ENCODE measurements at regions not wholly inside any gene's neighbourhood (a gene's known extent, or its start where the extent isn't known, plus 50 kb on each side); places are given as distances from the start of the nearest gene placed in this dataset.
"Not testable (repeated sequence)": the region's sequence is repeated elsewhere in the genome, so short reads cannot be mapped to it uniquely, and the experiment has no call there.

DNA sequence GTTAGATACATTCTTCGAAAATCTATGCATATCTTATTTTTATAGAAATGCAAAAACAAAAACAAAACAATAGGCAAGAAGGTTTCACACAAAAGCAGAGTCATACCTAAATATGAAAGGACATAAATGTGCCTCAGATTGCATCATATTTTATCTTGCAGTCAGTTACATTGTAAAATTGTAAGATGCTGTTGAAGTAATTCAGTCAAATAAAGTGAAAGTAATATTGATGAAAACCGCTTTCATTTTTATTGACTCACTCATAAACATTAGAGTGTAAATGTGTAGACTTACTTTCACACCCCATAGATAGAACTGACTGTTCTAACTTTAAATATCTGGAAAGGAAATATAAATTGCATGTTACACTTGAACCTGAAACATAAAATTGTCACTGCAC, 931.5 kb upstream of the NUDT12 start:
- Histone ChIP-seq H3K27ac (no peak overlapping the region), H3K27me3 (no peaks in the 10 kb centered on the region), H3K9me3 (peaks cover 5% of the 10 kb centered on the region), H3K4me3 (no peak overlapping the region), H3K4me1 (no peaks in the 10 kb centered on the region), H3K36me3 (no peaks in the 10 kb centered on the region)
- TF ChIP-seq, protein P1, sequence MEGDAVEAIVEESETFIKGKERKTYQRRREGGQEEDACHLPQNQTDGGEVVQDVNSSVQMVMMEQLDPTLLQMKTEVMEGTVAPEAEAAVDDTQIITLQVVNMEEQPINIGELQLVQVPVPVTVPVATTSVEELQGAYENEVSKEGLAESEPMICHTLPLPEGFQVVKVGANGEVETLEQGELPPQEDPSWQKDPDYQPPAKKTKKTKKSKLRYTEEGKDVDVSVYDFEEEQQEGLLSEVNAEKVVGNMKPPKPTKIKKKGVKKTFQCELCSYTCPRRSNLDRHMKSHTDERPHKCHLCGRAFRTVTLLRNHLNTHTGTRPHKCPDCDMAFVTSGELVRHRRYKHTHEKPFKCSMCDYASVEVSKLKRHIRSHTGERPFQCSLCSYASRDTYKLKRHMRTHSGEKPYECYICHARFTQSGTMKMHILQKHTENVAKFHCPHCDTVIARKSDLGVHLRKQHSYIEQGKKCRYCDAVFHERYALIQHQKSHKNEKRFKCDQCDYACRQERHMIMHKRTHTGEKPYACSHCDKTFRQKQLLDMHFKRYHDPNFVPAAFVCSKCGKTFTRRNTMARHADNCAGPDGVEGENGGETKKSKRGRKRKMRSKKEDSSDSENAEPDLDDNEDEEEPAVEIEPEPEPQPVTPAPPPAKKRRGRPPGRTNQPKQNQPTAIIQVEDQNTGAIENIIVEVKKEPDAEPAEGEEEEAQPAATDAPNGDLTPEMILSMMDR (IDR thresholded peaks at IDR 0.05), result no peak
- no peak for DNase-seq
- intact Hi-C loops (cut with DNase I), result no loop called here
- ATAC-seq, result no peak

DNA sequence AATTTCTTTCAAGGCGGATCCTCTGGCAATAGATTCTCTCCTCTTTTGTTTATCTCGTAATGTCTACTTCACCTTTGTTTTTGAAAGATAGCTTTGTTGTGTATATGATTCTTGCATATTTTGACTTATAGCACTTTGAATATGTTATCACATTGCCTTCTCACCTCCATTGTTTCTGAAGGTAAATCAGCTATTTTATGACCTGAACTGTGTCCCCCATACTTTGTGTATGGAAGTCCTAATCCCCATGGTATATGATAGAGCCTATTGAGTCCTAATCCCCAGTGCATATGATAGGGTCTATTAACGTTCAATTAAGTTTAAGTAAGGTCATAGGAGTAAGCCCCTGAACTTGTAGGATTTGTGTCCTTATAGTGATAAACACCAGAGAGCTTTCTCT, 910.2 kb upstream of the NUDT12 start:
- TF ChIP-seq, protein P1 (IDR thresholded peaks at IDR 0.05), result no peak
- H3K36me3 ChIP-seq, result no peaks in the 10 kb centered on the region
- no peak overlapping the region for H3K4me3 ChIP-seq
- intact Hi-C loops (cut with DNase I), result no loop called here
- no peaks in the 10 kb centered on the region for H3K4me1 ChIP-seq
- DNase-seq (no peak), ATAC-seq (no peak)
- H3K9me3 ChIP-seq, result peaks cover 18% of the 10 kb centered on the region
- H3K27ac ChIP-seq, result no peak overlapping the region
- no peaks in the 10 kb centered on the region for H3K27me3 ChIP-seq

DNA sequence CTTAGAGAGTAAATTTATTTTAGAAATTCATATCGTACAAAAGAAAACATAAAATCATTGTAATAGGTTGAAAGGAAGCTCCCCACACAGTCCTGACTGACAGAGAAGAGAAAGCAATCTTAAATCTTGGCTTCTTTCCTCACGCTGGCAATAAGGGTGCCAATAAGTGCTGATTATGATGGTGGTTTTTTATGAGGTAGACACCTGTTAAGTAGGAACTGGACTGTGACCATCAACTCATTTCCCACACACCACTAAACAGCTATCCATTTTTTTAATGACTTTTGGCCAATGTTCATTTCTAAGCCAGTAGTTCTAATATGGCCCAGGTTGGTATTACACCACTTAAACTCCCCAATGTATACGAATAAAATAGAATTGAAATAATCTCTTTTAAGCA, 893.5 kb upstream of the NUDT12 start:
- intact Hi-C loops (cut with DNase I), result no loop called here
- ATAC-seq (no peak), DNase-seq (no peak)
- Histone ChIP-seq H3K36me3 (no peaks in the 10 kb centered on the region), H3K4me3 (no peak overlapping the region), H3K9me3 (no peaks in the 10 kb centered on the region), H3K27ac (no peak overlapping the region), H3K27me3 (no peaks in the 10 kb centered on the region), H3K4me1 (no peaks in the 10 kb centered on the region)
- TF ChIP-seq, protein P1 (IDR thresholded peaks at IDR 0.05), result no peak

DNA sequence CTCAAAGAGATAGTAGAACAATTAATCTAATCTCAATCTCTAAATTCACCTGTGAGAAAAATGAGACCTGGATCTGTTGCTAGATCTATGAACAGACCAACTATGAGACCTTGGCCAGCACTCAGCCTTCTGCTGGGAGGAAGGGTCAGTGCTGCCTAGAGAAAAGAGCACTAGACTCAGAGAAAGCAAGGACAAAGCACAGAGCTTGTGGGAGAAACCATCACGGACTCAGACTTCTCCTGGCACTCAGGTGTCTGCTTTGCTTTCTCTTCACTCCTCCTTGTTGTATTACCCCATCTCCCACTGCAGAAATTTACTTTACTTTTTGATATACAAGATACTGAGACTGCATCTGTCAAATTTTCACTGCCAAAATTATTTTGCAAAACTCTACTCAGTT, 890.0 kb upstream of the NUDT12 start:
- no peak for ATAC-seq
- Histone ChIP-seq H3K27ac (no peak overlapping the region), H3K9me3 (no peaks in the 10 kb centered on the region), H3K4me1 (no peaks in the 10 kb centered on the region), H3K36me3 (no peaks in the 10 kb centered on the region), H3K27me3 (no peaks in the 10 kb centered on the region), H3K4me3 (no peak overlapping the region)
- TF ChIP-seq, protein P1 (IDR thresholded peaks at IDR 0.05), result no peak
- intact Hi-C loops (cut with DNase I), result no loop called here
- DNase-seq, result no peak

DNA sequence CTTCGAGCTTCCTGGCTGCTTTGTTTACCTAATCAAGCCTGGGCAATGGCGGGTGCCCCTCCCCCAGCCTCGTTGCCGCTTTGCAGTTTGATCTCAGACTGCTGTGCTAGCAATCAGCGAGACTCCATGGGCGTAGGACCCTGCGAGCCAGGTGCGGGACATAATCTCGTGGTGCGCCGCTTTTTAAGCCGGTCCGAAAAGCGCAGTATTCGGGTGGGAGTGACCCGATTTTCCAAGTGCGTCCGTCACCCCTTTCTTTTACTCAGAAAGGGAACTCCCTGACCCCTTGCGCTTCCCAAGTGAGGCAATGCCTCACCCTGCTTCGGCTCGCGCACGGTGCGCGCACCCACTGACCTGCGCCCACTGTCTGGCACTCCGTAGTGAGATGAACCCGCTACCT, 889.3 kb upstream of the NUDT12 start:
- intact Hi-C loops (cut with DNase I); H3K9me3 ChIP-seq; DNase-seq; H3K27me3 ChIP-seq; H3K4me3 ChIP-seq; H3K36me3 ChIP-seq; H3K27ac ChIP-seq; H3K4me1 ChIP-seq; ATAC-seq: not testable (repeated sequence)

DNA sequence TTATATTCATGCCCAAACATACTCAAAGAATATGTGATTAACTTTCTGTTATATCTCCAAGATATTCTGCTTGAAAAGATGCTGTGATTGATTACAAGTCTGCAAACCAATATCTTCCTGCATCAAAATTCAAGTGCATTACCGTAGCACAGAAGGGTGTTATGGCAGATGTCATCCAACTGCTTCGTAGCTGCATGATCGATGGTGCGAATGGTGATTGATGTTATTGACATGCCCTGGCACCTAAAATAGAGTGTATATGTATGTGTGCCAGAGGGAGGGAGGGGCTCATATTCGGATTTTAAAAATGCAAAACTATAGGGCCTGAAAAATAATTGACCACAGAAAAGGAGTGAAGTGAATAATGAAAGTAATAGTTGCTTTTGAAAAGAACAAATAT, 882.1 kb upstream of the NUDT12 start:
- Histone ChIP-seq H3K4me1 (no peaks in the 10 kb centered on the region), H3K27me3 (no peaks in the 10 kb centered on the region), H3K9me3 (no peaks in the 10 kb centered on the region), H3K27ac (no peak overlapping the region), H3K36me3 (no peaks in the 10 kb centered on the region), H3K4me3 (no peak overlapping the region)
- DNase-seq (no peak), ATAC-seq (no peak)
- TF ChIP-seq, protein P1 (IDR thresholded peaks at IDR 0.05), result no peak
- intact Hi-C loops (cut with DNase I), result no loop called here
